H1 (cell line): ENCODE measurements at regions not wholly inside any gene's neighbourhood (a gene's known extent, or its start where the extent isn't known, plus 50 kb on each side); places are given as distances from the start of the nearest gene placed in this dataset.

Experiments used
- CTCF ChIA-PET: fragments of 300-600 bp; sonication (Branson Sonifier 250); formaldehyde crosslinking; loops from one replicate; lab custom pipeline; 2021; ENCODE audit not compliant: partially characterized antibody; lab: Charles Lee
- POLR2A ChIA-PET: fragments of 300-600 bp; sonication (Branson Sonifier 250); formaldehyde crosslinking; loops from one replicate; lab custom pipeline; 2021; ENCODE audit warnings: inconsistent platforms; ENCODE audit not compliant: partially characterized antibody; lab: Charles Lee
- DNase-seq, 2 experiments: peaks; one replicate each; pipeline versions ENCODE4 v3.0.0 to v3.0.0-alpha.2; 2010 to 2022; ENCODE audit warnings: low spot score in 2 of 2, low read depth in 1 of 2, mixed read lengths in 1 of 2
- FAIRE-seq: peaks from 2 replicates; lab custom pipeline; 2011; peaks lifted over from hg19 to GRCh38; lab: Jason Lieb, UNC
- H2AFZ ChIP-seq: 2 replicates; pipeline ENCODE4 v1.8.1; 2012; ENCODE audit warnings: low read length, inconsistent platforms
- H2AK5ac ChIP-seq: 2 replicates; pipeline ENCODE4 v1.6.1; 2013; ENCODE audit warnings: low read depth, low read length
- H2BK120ac ChIP-seq: replicated peaks from 2 replicates; pipeline ENCODE3; 2013; ENCODE audit warnings: low read depth, low read length, inconsistent platforms
- H2BK12ac ChIP-seq: 2 replicates; pipeline ENCODE4 v1.6.1; 2013; ENCODE audit warnings: low read depth, low read length
- H2BK15ac ChIP-seq: 2 replicates; pipeline ENCODE4 v1.6.1; 2013; ENCODE audit warnings: low read length
- H2BK20ac ChIP-seq: 2 replicates; pipeline ENCODE4 v1.6.1; 2013; ENCODE audit warnings: low read length
- H2BK5ac ChIP-seq: 2 replicates; pipeline ENCODE4 v1.6.1; 2013; ENCODE audit warnings: low read depth, low read length
- H3K14ac ChIP-seq: 2 replicates; pipeline ENCODE4 v1.6.1; 2013; ENCODE audit warnings: inconsistent platforms; ENCODE audit not compliant: insufficient read length
- H3K18ac ChIP-seq: 2 replicates; pipeline ENCODE4 v1.6.1; 2013; ENCODE audit warnings: low read length; ENCODE audit errors: extremely low read depth
- H3K23ac ChIP-seq: 2 replicates; pipeline ENCODE4 v1.6.1; 2013; ENCODE audit warnings: inconsistent platforms; ENCODE audit not compliant: insufficient read length
- H3K23me2 ChIP-seq: 2 replicates; pipeline ENCODE4 v1.6.1; 2013; ENCODE audit warnings: low read depth, low read length
- H3K27ac ChIP-seq: 2 replicates; pipeline ENCODE4 v1.6.1; 2011; ENCODE audit warnings: low read depth, low read length, inconsistent platforms
- H3K27me3 ChIP-seq, 4 experiments: replicated peaks in 1 of 4; 1 replicate in 1 of 4; 2 replicates in 3 of 4; pipeline versions ENCODE4 v1.6.1 to v1.8.1; 2011 to 2013; ENCODE audit warnings: low read length in 3 of 4, mild to moderate bottlenecking in 3 of 4, inconsistent platforms in 2 of 4, mixed read lengths in 2 of 4, moderate library complexity in 1 of 4; ENCODE audit not compliant: control insufficient read depth in 3 of 4, insufficient read depth in 3 of 4; ENCODE audit errors: extremely low read depth in 1 of 4
- H3K36me3 ChIP-seq, 4 experiments: 2 replicates each; pipeline versions ENCODE4 v1.6.1 to v1.8.1; 2011 to 2013; ENCODE audit warnings: mild to moderate bottlenecking in 4 of 4, low read length in 3 of 4, moderate library complexity in 2 of 4, control low read depth in 1 of 4, inconsistent platforms in 1 of 4; ENCODE audit not compliant: insufficient read depth in 4 of 4, control insufficient read depth in 2 of 4
- H3K4ac ChIP-seq: replicated peaks from 2 replicates; pipeline ENCODE3; 2013; ENCODE audit warnings: low read length, low read depth, mixed read lengths, inconsistent platforms; ENCODE audit not compliant: insufficient read length
- H3K4me1 ChIP-seq, 4 experiments: replicated peaks in 1 of 4; 1 replicate in 1 of 4; 2 replicates in 3 of 4; pipeline versions ENCODE4 v1.6.1 to v1.8.1; 2011 to 2013; ENCODE audit warnings: low read length in 3 of 4, inconsistent platforms in 2 of 4, mixed read lengths in 1 of 4; ENCODE audit not compliant: insufficient read depth in 4 of 4, control insufficient read depth in 3 of 4
- H3K4me2 ChIP-seq, 2 experiments: 2 replicates each; pipeline versions ENCODE4 v1.6.1 to v1.8.1; 2011 to 2013; ENCODE audit warnings: low read depth in 2 of 2, low read length in 2 of 2, control low read depth in 1 of 2, inconsistent platforms in 1 of 2, mild to moderate bottlenecking in 1 of 2; ENCODE audit not compliant: insufficient read depth in 1 of 2
- H3K4me3 ChIP-seq, 4 experiments: fragments of 200-600, 300-600 bp in 1 of 4; sonication (generic), shearing (Covaris generic), sonication (Bioruptor Twin) in 1 of 4; 2 replicates each; pipeline versions ENCODE4 v1.5.1 to v1.8.1; 2011 to 2016; ENCODE audit warnings: low read length in 4 of 4, low read depth in 3 of 4, control low read depth in 2 of 4, inconsistent platforms in 2 of 4, mild to moderate bottlenecking in 2 of 4, mixed read lengths in 1 of 4, moderate library complexity in 1 of 4; ENCODE audit not compliant: insufficient read depth in 2 of 4; ENCODE audit errors: extremely low read depth in 1 of 4
- H3K56ac ChIP-seq: replicated peaks from 2 replicates; pipeline ENCODE3; 2013; ENCODE audit warnings: low read depth, mild to moderate bottlenecking, mixed read lengths, low read length, inconsistent platforms; ENCODE audit not compliant: insufficient read length
- H3K79me1 ChIP-seq: 2 replicates; pipeline ENCODE4 v1.6.1; 2013; ENCODE audit warnings: low read depth, low read length, control low read depth
- H3K79me2 ChIP-seq, 2 experiments: 2 replicates each; pipeline versions ENCODE4 v1.6.1 to v1.8.1; 2012 to 2013; ENCODE audit warnings: low read length in 2 of 2, mild to moderate bottlenecking in 2 of 2, inconsistent platforms in 1 of 2; ENCODE audit not compliant: insufficient read depth in 2 of 2, control insufficient read depth in 1 of 2
- H3K9ac ChIP-seq, 4 experiments: replicated peaks in 1 of 4; 1 replicate in 1 of 4; 2 replicates in 3 of 4; pipeline versions ENCODE4 v1.6.1 to v1.8.1; 2011 to 2013; ENCODE audit warnings: low read depth in 3 of 4, low read length in 3 of 4, control low read depth in 2 of 4, mild to moderate bottlenecking in 2 of 4, moderate library complexity in 2 of 4, inconsistent platforms in 1 of 4; ENCODE audit errors: extremely low read depth in 1 of 4
- H3K9me3 ChIP-seq, 2 experiments: 2 replicates each; pipeline versions ENCODE4 v1.6.1 to v1.8.1; 2012 to 2013; ENCODE audit warnings: mild to moderate bottlenecking in 2 of 2, moderate library complexity in 2 of 2, control low read depth in 1 of 2, inconsistent platforms in 1 of 2, low read depth in 1 of 2, low read length in 1 of 2, mixed read lengths in 1 of 2; ENCODE audit not compliant: insufficient read depth in 2 of 2
- H4K20me1 ChIP-seq, 2 experiments: replicated peaks in 1 of 2; 2 replicates each; pipeline versions ENCODE3 to v1.8.1; 2011 to 2013; ENCODE audit warnings: inconsistent platforms in 2 of 2, low read length in 2 of 2, mild to moderate bottlenecking in 1 of 2; ENCODE audit not compliant: insufficient read depth in 2 of 2, control insufficient read depth in 1 of 2
- H4K5ac ChIP-seq: 2 replicates; pipeline ENCODE4 v1.6.1; 2013; ENCODE audit warnings: low read length, low read depth, mixed read lengths, inconsistent platforms; ENCODE audit not compliant: insufficient read length
- H4K8ac ChIP-seq: 2 replicates; pipeline ENCODE4 v1.8.0; 2013; ENCODE audit warnings: mild to moderate bottlenecking, moderate library complexity, low read length, inconsistent platforms; ENCODE audit not compliant: insufficient read depth; ENCODE audit errors: extremely low read depth
- H4K91ac ChIP-seq: replicated peaks from 2 replicates; pipeline ENCODE3; 2013; ENCODE audit warnings: low read length, mixed read lengths, inconsistent platforms; ENCODE audit not compliant: insufficient read length
- BRCA1 ChIP-seq: IDR thresholded peaks from 2 replicates; pipeline ENCODE4 v1.6.1; 2012; ENCODE audit warnings: low read depth, low read length, improper control_type of control experiment
- CBX8 ChIP-seq: fragments of 300-800, 300-1000 bp; sonication (generic); IDR thresholded peaks from 2 replicates; pipeline ENCODE4 v1.7.1; 2016; ENCODE audit warnings: low read depth, low read length, borderline replicate concordance
- CEBPB ChIP-seq: IDR thresholded peaks from 2 replicates; pipeline ENCODE4 v1.6.1; 2012; ENCODE audit warnings: low read depth, low read length
- CHD1 ChIP-seq: IDR thresholded peaks from 2 replicates; pipeline ENCODE4 v1.6.1; 2012; ENCODE audit warnings: low read depth, low read length, improper control_type of control experiment
- CTBP2 ChIP-seq: IDR thresholded peaks from 2 replicates; pipeline ENCODE4 v1.7.0; 2011; ENCODE audit warnings: borderline replicate concordance, mild to moderate bottlenecking, moderate library complexity, mixed read lengths, low read length; ENCODE audit not compliant: insufficient read depth, insufficient read length
- EP300 ChIP-seq, 2 experiments: IDR thresholded peaks; 1 replicate in 1 of 2; 2 replicates in 1 of 2; pipeline ENCODE4 v1.6.1; 2011 to 2012; ENCODE audit warnings: low read depth in 2 of 2, low read length in 2 of 2, mild to moderate bottlenecking in 2 of 2, borderline replicate concordance in 1 of 2, inconsistent platforms in 1 of 2, moderate library complexity in 1 of 2
- HDAC2 ChIP-seq, 2 experiments: fragments of 300-600 bp in 1 of 2; sonication (generic) in 1 of 2; IDR thresholded peaks; 2 replicates each; pipeline ENCODE4 v1.6.1; 2011 to 2012; ENCODE audit warnings: low read depth in 2 of 2, low read length in 2 of 2, mild to moderate bottlenecking in 2 of 2, moderate library complexity in 2 of 2, borderline replicate concordance in 1 of 2, inconsistent platforms in 1 of 2
- RBBP5 ChIP-seq: IDR thresholded peaks from 2 replicates; pipeline ENCODE4 v1.7.1; 2012; ENCODE audit warnings: low read depth, mild to moderate bottlenecking, inconsistent platforms, low read length, moderate library complexity, borderline replicate concordance
- RFX5 ChIP-seq: IDR thresholded peaks from 2 replicates; pipeline ENCODE4 v1.6.1; 2011; ENCODE audit warnings: low read depth, low read length, improper control_type of control experiment, borderline replicate concordance
- RXRA ChIP-seq: IDR thresholded peaks from 2 replicates; pipeline ENCODE4 v1.6.1; 2011; ENCODE audit warnings: low read depth, mild to moderate bottlenecking, low read length, moderate library complexity; ENCODE audit not compliant: insufficient read depth
- SIX5 ChIP-seq: IDR thresholded peaks from 2 replicates; pipeline ENCODE4 v1.6.1; 2011; ENCODE audit warnings: mild to moderate bottlenecking, low read depth, low read length
- SP4 ChIP-seq: IDR thresholded peaks from 2 replicates; pipeline ENCODE4 v1.6.1; 2012; ENCODE audit warnings: low read length, inconsistent platforms
- YY1 ChIP-seq: IDR thresholded peaks from 2 replicates; pipeline ENCODE4 v1.6.1; 2011; ENCODE audit warnings: low read depth, mild to moderate bottlenecking, low read length
- ZNF274 ChIP-seq: IDR thresholded peaks from 2 replicates; pipeline ENCODE4 v1.7.0; 2012; ENCODE audit warnings: low read length, borderline replicate concordance; ENCODE audit errors: extremely low read depth
- WGBS, 2 experiments: shearing (Covaris generic) in 1 of 2; methylation state at CpG; one replicate each; pipeline versions ENCODE4 v1.1.6 to v1.1.7; 2013 to 2015; ENCODE audit warnings: low lambda C conversion rate in 2 of 2, mixed read lengths in 2 of 2, inconsistent platforms in 1 of 2, low coverage in 1 of 2, missing lambda C conversion rate in 1 of 2; ENCODE audit not compliant: insufficient replicate concordance in 2 of 2, insufficient coverage in 1 of 2, insufficient read length in 1 of 2; ENCODE audit errors: extremely low coverage in 1 of 2, missing lambda C conversion rate in 1 of 2; 5-methylcytosine and 5-hydroxymethylcytosine counted together

- no peaks in the 10 kb centered on the region for H3K36me3 ChIP-seq
- CTCF ChIA-PET: interaction anchor here (0.6 kb wide), 1 partner anchor 103 kb away, joined by 3 read pairs; no protein-coding TSS in a partner anchor
- H4K91ac ChIP-seq: no peak overlapping the region
- no peaks in the 10 kb centered on the region for H3K9me3 ChIP-seq
- DNase-seq: no peak
- no peak overlapping the region for H3K4ac ChIP-seq
- no peak overlapping the region for H3K14ac ChIP-seq
- no peak overlapping the region for H3K4me3 ChIP-seq
- H3K23ac ChIP-seq: no peak overlapping the region
- H2AK5ac ChIP-seq: no peak overlapping the region
- no peak overlapping the region for H3K4me2 ChIP-seq
- no peak overlapping the region for H2BK5ac ChIP-seq
- H2AFZ ChIP-seq: no peak overlapping the region
- H4K5ac ChIP-seq: no peak overlapping the region
- H4K8ac ChIP-seq: no peak overlapping the region
- H3K23me2 ChIP-seq: no peaks in the 10 kb centered on the region
- no peak overlapping the region for H2BK12ac ChIP-seq
- no peak overlapping the region for H3K56ac ChIP-seq
- no peaks in the 10 kb centered on the region for H4K20me1 ChIP-seq
- H2BK20ac ChIP-seq: no peak overlapping the region
- WGBS, 2 experiments: 89% methylated on average over 11 of the region's 12 CpGs; no CpG with 5 or more reads in 1 of the 2 experiments
- H3K4me1 ChIP-seq: no peaks in the 10 kb centered on the region
- H3K9ac ChIP-seq: no peak overlapping the region
- no peaks in the 10 kb centered on the region for H3K79me1 ChIP-seq
- POLR2A ChIA-PET: no interaction called here
- H2BK120ac ChIP-seq: no peak overlapping the region
- no peaks in the 10 kb centered on the region for H3K27me3 ChIP-seq
- H3K27ac ChIP-seq: no peak overlapping the region
- no peak overlapping the region for H3K18ac ChIP-seq
- FAIRE-seq: no peak
- no peaks in the 10 kb centered on the region for H3K79me2 ChIP-seq
- H2BK15ac ChIP-seq: no peak overlapping the region
- TF ChIP-seq EP300 (IDR thresholded peaks at IDR 0.05; ENCODE audit: borderline replicate concordance in 1 of 2, low read depth in 2 of 2, low read length in 2 of 2) (no peak), CHD1 (no peak), CBX8 (no peak), SIX5 (no peak), ZNF274 (no peak), SP4 (no peak), HDAC2 (IDR thresholded peaks at IDR 0.05; ENCODE audit: borderline replicate concordance in 1 of 2, low read depth in 2 of 2, low read length in 2 of 2) (no peak), RBBP5 (no peak), RXRA (no peak), BRCA1 (no peak), RFX5 (no peak), YY1 (no peak), CEBPB (no peak), CTBP2 (no peak)
Observed at GRCh38 chr6:1127597-1128288, 184.2 kb upstream of the FOXQ1 start.
